ENCODE measurements at regions not wholly inside any gene's neighbourhood (a gene's known extent, or its start where the extent isn't known, plus 50 kb on each side); places are given as distances from the start of the nearest gene placed in this dataset.
"Not testable (repeated sequence)": the region's sequence is repeated elsewhere in the genome, so short reads cannot be mapped to it uniquely, and the experiment has no call there.

DNA sequence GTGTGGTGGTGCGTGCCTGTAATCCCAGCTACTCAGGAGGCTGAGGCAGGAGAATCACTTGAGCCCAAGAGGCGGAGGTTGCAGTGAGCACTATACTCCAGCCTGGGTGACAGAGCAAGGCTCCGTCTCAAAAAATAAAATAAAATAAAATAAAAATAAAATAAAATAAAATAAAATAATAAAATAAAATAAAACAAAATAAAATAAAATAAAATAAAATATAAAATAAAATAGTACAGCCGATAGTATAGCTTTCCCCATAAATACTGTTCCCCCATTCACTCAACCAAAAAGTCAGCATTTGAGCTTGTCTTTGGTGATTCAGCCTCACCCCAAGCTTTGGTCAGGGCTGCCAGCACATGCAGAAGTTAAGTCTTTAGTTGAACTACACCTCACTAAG lies 144.2 kb upstream of the TRPC5 start:
- TF ChIP-seq POLR2AphosphoS5 (IDR thresholded peaks at IDR 0.05; ENCODE audit: low read length); TAF1 (IDR thresholded peaks at IDR 0.05; ENCODE audit: borderline replicate concordance, low read depth, low read length): not testable (repeated sequence)
- TF ChIP-seq, protein P1, sequence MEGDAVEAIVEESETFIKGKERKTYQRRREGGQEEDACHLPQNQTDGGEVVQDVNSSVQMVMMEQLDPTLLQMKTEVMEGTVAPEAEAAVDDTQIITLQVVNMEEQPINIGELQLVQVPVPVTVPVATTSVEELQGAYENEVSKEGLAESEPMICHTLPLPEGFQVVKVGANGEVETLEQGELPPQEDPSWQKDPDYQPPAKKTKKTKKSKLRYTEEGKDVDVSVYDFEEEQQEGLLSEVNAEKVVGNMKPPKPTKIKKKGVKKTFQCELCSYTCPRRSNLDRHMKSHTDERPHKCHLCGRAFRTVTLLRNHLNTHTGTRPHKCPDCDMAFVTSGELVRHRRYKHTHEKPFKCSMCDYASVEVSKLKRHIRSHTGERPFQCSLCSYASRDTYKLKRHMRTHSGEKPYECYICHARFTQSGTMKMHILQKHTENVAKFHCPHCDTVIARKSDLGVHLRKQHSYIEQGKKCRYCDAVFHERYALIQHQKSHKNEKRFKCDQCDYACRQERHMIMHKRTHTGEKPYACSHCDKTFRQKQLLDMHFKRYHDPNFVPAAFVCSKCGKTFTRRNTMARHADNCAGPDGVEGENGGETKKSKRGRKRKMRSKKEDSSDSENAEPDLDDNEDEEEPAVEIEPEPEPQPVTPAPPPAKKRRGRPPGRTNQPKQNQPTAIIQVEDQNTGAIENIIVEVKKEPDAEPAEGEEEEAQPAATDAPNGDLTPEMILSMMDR (IDR thresholded peaks at IDR 0.05 in 2 of 3, conservative IDR thresholded peaks at IDR 0.05 in 1 of 3; ENCODE audit: control insufficient read depth in 2 of 3, extremely low read depth in 1 of 3, insufficient read depth in 1 of 3, low read depth in 3 of 3, low read length in 3 of 3) = not testable (repeated sequence)

Measured in GM12878 (cell line).